Immature natural killer cell (primary cell): ENCODE measurements at regions not wholly inside any gene's neighbourhood (a gene's known extent, or its start where the extent isn't known, plus 50 kb on each side); places are given as distances from the start of the nearest gene placed in this dataset.

Experiments
- DNase-seq, 3 donors: peaks; one replicate each; pipeline ENCODE4 v3.0.0; 2022; ENCODE audit warnings: mixed read lengths in 1 of 3
- H3K27ac Mint-ChIP-seq, 6 donors: one replicate each; pipeline ENCODE4 v1.8.0; 2020; ENCODE audit warnings: mixed read lengths in 6 of 6, mild to moderate bottlenecking in 5 of 6, inconsistent platforms in 4 of 6, moderate library complexity in 3 of 6
- H3K27me3 Mint-ChIP-seq, 3 donors: one replicate each; pipeline ENCODE4 v1.8.0; 2020 to 2021; ENCODE audit warnings: low read depth in 3 of 3, mild to moderate bottlenecking in 3 of 3, mixed read lengths in 3 of 3, moderate library complexity in 3 of 3, inconsistent platforms in 1 of 3
- H3K36me3 Mint-ChIP-seq, 3 donors: one replicate each; pipeline ENCODE4 v1.8.0; 2020; ENCODE audit warnings: mixed read lengths in 3 of 3, inconsistent platforms in 2 of 3, mild to moderate bottlenecking in 2 of 3
- H3K4me1 Mint-ChIP-seq, 2 donors: one replicate each; pipeline ENCODE4 v1.8.0; 2020; ENCODE audit warnings: inconsistent platforms in 2 of 2, mild to moderate bottlenecking in 2 of 2, mixed read lengths in 2 of 2, moderate library complexity in 1 of 2
- H3K4me3 Mint-ChIP-seq, 5 donors: one replicate each; pipeline ENCODE4 v1.8.0; 2020; ENCODE audit warnings: mild to moderate bottlenecking in 5 of 5, mixed read lengths in 5 of 5, inconsistent platforms in 3 of 5, moderate library complexity in 3 of 5
- H3K9me3 Mint-ChIP-seq, 6 donors: one replicate each; pipeline ENCODE4 v1.8.0; 2020; ENCODE audit warnings: mild to moderate bottlenecking in 6 of 6, mixed read lengths in 6 of 6, inconsistent platforms in 4 of 6, moderate library complexity in 3 of 6

- H3K27me3 Mint-ChIP-seq = peaks cover 0 to 2% (median 0%) of the 10 kb centered on the region in 3 donors
- peaks cover 0 to 2% of the 10 kb centered on the region in 2 donors for H3K4me1 Mint-ChIP-seq
- H3K27ac Mint-ChIP-seq = no peak overlapping the region
- peaks cover 0 to 3% (median 0%) of the 10 kb centered on the region in 3 donors for H3K36me3 Mint-ChIP-seq
- no peaks in the 10 kb centered on the region for H3K9me3 Mint-ChIP-seq
- peak overlapping the region in 1 of 5 donors; percentile 39 for H3K4me3 Mint-ChIP-seq
- DNase-seq = no peak
Observed at GRCh38 chr3:113051787-113052186, 61.0 kb downstream of the GTPBP8 start.

DNA sequence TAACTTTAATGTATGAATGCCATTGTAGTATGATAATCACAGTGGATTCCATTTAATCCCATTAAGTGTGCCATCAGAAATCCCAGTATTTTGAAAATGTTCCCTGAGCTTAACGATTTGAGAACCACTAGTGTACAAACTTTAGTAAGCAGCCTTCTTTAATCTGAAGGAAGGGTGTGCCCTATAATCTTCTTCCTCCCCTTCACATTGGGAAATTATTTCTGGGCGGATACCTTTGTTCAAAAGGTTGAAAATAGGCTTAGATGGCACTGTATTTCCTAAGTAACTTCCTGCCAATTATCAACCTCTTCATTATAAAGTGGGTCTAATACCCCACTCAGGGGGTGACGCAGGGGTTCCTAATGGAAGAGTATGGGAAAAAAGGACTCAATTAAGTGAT is 62.4 kb downstream of the GTPBP8 start:
- H3K27me3 Mint-ChIP-seq = peaks cover 0 to 2% (median 0%) of the 10 kb centered on the region in 3 donors
- no peak for DNase-seq
- H3K9me3 Mint-ChIP-seq = no peaks in the 10 kb centered on the region
- H3K4me1 Mint-ChIP-seq = peaks cover 0 to 2% of the 10 kb centered on the region in 2 donors
- no peak overlapping the region for H3K27ac Mint-ChIP-seq
- H3K36me3 Mint-ChIP-seq = no peaks in the 10 kb centered on the region
- H3K4me3 Mint-ChIP-seq = no peak overlapping the region

GRCh38 chr3:113054552-113054951 is 63.8 kb downstream of the GTPBP8 start:
- Mint-ChIP-seq H3K4me3 (no peak overlapping the region), H3K27me3 (peaks cover 0 to 2% (median 0%) of the 10 kb centered on the region in 3 donors), H3K9me3 (no peaks in the 10 kb centered on the region), H3K36me3 (no peaks in the 10 kb centered on the region), H3K27ac (no peak overlapping the region), H3K4me1 (peaks cover 0 to 2% of the 10 kb centered on the region in 2 donors)
- DNase-seq = no peak

DNA sequence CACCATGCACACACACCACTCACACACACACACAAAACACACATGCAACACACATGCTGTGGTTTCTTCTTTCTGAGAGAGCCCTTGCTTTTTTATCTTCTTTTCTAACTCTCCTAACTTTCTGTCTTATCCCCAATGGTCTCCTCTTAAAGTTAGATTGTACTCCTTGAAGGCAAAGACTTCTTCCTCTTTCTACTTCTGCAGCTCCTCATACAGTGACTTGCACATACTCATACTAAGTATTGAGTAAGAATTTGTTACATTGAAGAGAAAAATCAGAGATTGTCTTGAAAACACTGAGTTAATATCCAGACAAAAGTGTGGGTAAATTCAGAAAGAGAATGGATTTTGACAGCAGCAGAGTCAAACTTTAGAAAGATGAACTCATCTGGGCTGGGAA is 64.4 kb downstream of the GTPBP8 start:
- peaks cover 0 to 2% of the 10 kb centered on the region in 2 donors for H3K4me1 Mint-ChIP-seq
- H3K27me3 Mint-ChIP-seq = peaks cover 0 to 2% (median 0%) of the 10 kb centered on the region in 3 donors
- no peaks in the 10 kb centered on the region for H3K9me3 Mint-ChIP-seq
- H3K27ac Mint-ChIP-seq = no peak overlapping the region
- H3K4me3 Mint-ChIP-seq = no peak overlapping the region
- DNase-seq = no peak
- no peaks in the 10 kb centered on the region for H3K36me3 Mint-ChIP-seq

GRCh38 chr3:113055961-113056360 is 65.2 kb downstream of the GTPBP8 start:
- H3K4me1 Mint-ChIP-seq = peaks cover 0 to 2% of the 10 kb centered on the region in 2 donors
- no peaks in the 10 kb centered on the region for H3K36me3 Mint-ChIP-seq
- DNase-seq = no peak
- no peaks in the 10 kb centered on the region for H3K9me3 Mint-ChIP-seq
- peaks cover 0 to 2% (median 0%) of the 10 kb centered on the region in 3 donors for H3K27me3 Mint-ChIP-seq
- no peak overlapping the region for H3K27ac Mint-ChIP-seq
- no peak overlapping the region for H3K4me3 Mint-ChIP-seq

- Mint-ChIP-seq H3K9me3 (no peaks in the 10 kb centered on the region), H3K4me1 (no peaks in the 10 kb centered on the region), H3K4me3 (no peak overlapping the region), H3K27ac (peak overlapping the region in 1 of 6 donors; percentile 56), H3K36me3 (peaks cover 0 to 8% (median 7%) of the 10 kb centered on the region in 3 donors), H3K27me3 (peaks cover 0 to 2% (median 0%) of the 10 kb centered on the region in 3 donors)
- DNase-seq = no peak
Observed at GRCh38 chr3:113057117-113057516, 66.3 kb downstream of the GTPBP8 start.

DNA sequence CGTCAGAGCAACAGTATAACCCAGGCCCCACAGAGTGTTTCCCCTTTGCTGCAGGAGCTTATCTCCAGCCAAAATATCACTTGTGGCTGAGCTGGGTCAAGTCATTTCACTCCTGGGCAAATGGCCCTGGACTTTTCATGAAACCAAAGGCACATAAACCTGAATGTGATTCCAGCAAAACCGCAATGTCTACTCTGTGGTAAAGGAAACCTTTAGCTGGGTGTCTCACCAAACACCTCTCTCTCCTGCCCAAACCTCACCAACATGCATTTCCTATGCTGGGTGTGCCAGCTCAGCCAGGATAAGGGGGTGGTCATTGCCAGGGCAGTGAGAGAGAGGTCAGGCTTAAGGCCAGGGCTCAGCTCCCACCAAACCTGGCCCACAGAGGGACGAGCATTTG is 67.4 kb downstream of the GTPBP8 start:
- H3K36me3 Mint-ChIP-seq = peaks cover 8 to 19% (median 17%) of the 10 kb centered on the region in 3 donors
- DNase-seq = peak in 2 of 3 donors; percentile 6 to 14
- no peaks in the 10 kb centered on the region for H3K4me1 Mint-ChIP-seq
- no peak overlapping the region for H3K4me3 Mint-ChIP-seq
- H3K27me3 Mint-ChIP-seq = no peaks in the 10 kb centered on the region
- H3K9me3 Mint-ChIP-seq = no peaks in the 10 kb centered on the region
- H3K27ac Mint-ChIP-seq = peak overlapping the region in 1 of 6 donors; percentile 19

DNA sequence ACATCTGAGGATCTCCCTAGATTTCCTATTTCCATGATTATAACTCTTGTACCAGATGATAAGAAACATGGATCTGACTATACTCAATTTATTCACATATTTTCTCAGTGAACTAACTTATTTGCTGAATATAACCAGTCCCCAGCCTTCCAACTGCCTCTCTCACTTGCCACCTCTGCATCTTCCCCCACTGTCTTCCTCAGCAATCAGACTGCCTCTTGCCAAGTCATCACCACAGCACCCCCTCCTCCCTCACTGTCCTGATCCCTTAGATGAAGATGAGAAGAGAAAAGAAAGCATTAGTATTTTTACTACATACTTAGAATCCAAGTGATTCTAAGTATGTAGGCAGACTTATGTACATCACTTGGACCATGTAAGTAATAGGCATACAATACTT is 71.9 kb downstream of the GTPBP8 start:
- Mint-ChIP-seq H3K4me3 (no peak overlapping the region), H3K27ac (peak overlapping the region in 1 of 6 donors; percentile 3), H3K27me3 (peaks cover 0 to 2% (median 0%) of the 10 kb centered on the region in 3 donors), H3K36me3 (peaks cover 24 to 60% (median 52%) of the 10 kb centered on the region in 3 donors), H3K4me1 (no peaks in the 10 kb centered on the region), H3K9me3 (peaks cover 0 to 5% (median 0%) of the 10 kb centered on the region in 6 donors)
- DNase-seq = no peak

DNA sequence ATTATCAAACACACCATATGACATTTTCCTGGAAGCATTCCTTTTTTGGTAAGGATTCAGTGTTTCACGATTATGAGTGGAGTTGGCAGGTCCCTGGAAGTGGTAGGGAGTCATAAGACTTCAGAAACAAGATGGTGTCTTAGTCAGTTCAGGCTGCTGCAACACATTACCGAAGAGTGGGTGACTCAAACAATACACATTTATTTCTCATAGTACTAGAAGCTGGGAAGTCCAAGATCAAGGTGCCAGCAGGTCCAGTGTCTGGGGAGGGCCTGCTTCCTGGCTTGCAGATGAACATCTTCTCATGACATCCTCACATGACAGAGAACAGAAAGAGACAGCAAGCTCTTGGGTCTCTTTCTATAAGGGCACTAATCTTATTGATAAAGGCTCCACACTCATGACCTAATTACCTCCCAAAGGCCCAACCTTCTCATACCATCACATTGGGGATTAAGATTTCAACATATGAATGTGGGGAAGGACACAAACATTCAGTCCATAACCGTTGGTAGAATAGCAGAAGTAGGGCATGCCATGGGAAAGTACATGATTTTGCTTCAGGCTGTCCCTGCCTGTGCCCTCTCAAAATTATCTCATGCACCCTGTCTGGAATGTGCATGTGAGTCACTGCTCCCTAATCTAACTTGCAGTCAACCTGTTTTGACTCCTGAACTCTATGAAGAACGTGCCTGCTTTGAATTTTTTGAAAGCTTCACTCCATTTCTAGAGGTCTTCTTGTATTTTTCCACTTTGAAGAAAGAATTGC is 72.5 kb downstream of the GTPBP8 start:
- H3K9me3 Mint-ChIP-seq = peaks cover 0 to 5% (median 0%) of the 10 kb centered on the region in 6 donors
- DNase-seq = no peak
- no peaks in the 10 kb centered on the region for H3K4me1 Mint-ChIP-seq
- no peak overlapping the region for H3K4me3 Mint-ChIP-seq
- peaks cover 24 to 66% (median 52%) of the 10 kb centered on the region in 3 donors for H3K36me3 Mint-ChIP-seq
- H3K27ac Mint-ChIP-seq = no peak overlapping the region
- peaks cover 0 to 2% (median 0%) of the 10 kb centered on the region in 3 donors for H3K27me3 Mint-ChIP-seq

DNA sequence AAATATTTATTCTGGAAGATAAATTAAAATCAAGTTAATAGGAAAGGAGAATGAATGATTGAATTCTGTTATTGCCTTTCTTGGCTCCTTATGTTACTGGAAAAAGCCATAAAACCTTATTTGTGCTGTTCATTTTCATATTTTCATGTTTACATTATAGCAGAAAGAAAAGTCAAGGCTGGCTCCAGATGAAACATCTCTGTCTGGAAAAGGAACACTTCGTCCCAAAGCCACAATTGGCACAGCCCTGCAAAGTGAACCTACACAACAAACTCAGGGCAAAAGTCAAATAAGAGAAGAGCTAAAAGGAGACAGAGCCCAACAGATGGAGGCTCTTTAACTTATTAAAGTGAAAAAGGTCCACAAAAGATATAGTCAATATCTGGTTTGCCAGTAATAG is 73.4 kb downstream of the GTPBP8 start:
- peaks cover 24 to 69% (median 52%) of the 10 kb centered on the region in 3 donors for H3K36me3 Mint-ChIP-seq
- DNase-seq = no peak

DNA sequence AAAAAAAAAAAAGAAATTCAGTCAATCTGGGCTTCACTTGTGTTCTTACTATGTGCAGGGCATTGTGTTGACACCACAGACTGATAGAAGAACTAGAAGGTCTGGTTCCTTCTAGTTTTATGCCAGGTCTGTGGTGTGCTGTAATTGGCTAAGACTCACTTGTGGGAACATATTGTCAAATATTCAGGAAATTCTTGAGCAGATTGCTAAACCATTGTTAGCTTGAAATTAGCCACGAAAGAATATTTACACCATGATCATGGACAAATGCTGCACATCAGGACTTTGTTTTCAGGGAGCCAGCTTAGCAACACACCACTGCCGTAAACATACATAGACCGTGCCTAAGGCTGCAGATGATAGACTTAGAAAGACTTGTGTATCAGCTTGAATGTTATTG is 74.6 kb downstream of the GTPBP8 start:
- Mint-ChIP-seq H3K27me3 (peaks cover 0 to 2% (median 0%) of the 10 kb centered on the region in 3 donors), H3K4me3 (no peak overlapping the region), H3K36me3 (peaks cover 24 to 69% (median 52%) of the 10 kb centered on the region in 3 donors), H3K27ac (no peak overlapping the region), H3K4me1 (no peaks in the 10 kb centered on the region), H3K9me3 (peaks cover 0 to 5% (median 0%) of the 10 kb centered on the region in 6 donors)
- DNase-seq = no peak

More for the DNA sequence above, 73.4 kb downstream of the GTPBP8 start:
- Mint-ChIP-seq H3K27ac (no peak overlapping the region), H3K4me3 (no peak overlapping the region), H3K27me3 (peaks cover 0 to 2% (median 0%) of the 10 kb centered on the region in 3 donors), H3K4me1 (no peaks in the 10 kb centered on the region), H3K9me3 (peaks cover 0 to 5% (median 0%) of the 10 kb centered on the region in 6 donors)

DNA sequence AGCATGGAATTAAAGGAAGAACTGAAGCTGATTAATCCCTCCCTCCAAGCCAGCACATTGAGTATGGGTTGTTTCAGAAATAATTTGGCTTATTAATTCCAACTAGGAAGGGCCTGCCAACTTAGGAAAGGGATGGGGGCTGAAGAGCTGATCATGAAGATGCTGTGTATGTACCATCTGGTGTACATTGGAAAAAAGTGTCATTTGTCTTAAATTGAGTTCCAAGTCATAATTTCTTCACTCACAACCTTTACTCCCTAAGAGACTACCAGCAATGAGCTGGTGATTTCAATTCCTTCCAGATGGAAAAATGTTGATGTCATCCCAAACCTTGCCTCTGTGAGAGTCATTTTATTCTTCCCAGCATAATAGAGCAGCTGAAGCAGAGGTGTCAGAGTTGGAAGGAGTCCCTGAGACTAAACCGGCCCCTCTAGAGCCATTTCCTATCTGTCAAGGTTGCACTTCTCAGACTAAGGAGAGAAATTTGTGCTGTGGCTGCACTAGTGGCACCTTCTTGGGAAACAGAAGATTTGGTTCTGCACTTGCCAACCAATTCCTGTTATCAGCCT is 79.4 kb downstream of the GTPBP8 start:
- DNase-seq = no peak
- H3K9me3 Mint-ChIP-seq = peaks cover 0 to 5% (median 0%) of the 10 kb centered on the region in 6 donors
- H3K4me1 Mint-ChIP-seq = no peaks in the 10 kb centered on the region
- H3K27ac Mint-ChIP-seq = no peak overlapping the region
- no peak overlapping the region for H3K4me3 Mint-ChIP-seq
- peaks cover 0 to 2% (median 2%) of the 10 kb centered on the region in 3 donors for H3K27me3 Mint-ChIP-seq
- H3K36me3 Mint-ChIP-seq = peaks cover 16 to 33% (median 25%) of the 10 kb centered on the region in 3 donors

GRCh38 chr3:113070681-113071113 is 79.9 kb downstream of the GTPBP8 start:
- H3K4me3 Mint-ChIP-seq = no peak overlapping the region

DNA sequence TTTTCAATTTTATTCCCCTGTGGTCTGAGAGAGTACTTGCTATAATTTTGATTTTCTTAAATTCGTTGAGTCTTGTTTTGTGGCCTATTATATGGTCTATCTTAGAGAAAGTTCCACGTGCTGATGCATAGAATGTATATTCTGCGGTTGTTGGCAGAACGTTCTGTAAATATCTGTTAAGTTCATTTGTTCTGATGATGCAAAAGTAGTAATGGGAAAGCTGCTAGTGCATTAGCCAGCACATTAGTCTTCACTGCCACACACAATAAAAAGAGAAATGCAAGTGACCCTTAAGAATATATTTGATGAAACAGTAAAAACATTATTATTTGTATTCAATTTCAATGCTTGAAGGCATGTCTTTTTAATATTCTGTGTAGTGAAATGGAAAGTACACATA is 84.8 kb downstream of the GTPBP8 start:
- Mint-ChIP-seq H3K36me3 (peaks cover 0 to 9% (median 4%) of the 10 kb centered on the region in 3 donors), H3K4me1 (no peaks in the 10 kb centered on the region), H3K27ac (no peak overlapping the region), H3K9me3 (no peaks in the 10 kb centered on the region), H3K27me3 (peaks cover 0 to 4% (median 0%) of the 10 kb centered on the region in 3 donors), H3K4me3 (no peak overlapping the region)
- DNase-seq = no peak

More at GRCh38 chr3:113070681-113071113, 79.9 kb downstream of the GTPBP8 start:
- DNase-seq = no peak
- no peak overlapping the region for H3K27ac Mint-ChIP-seq
- H3K36me3 Mint-ChIP-seq = peaks cover 14 to 29% (median 25%) of the 10 kb centered on the region in 3 donors
- H3K4me1 Mint-ChIP-seq = no peaks in the 10 kb centered on the region
- peaks cover 0 to 5% (median 0%) of the 10 kb centered on the region in 6 donors for H3K9me3 Mint-ChIP-seq
- peaks cover 0 to 2% (median 2%) of the 10 kb centered on the region in 3 donors for H3K27me3 Mint-ChIP-seq
